ENCODE measurements at regions not wholly inside any gene's neighbourhood (a gene's known extent, or its start where the extent isn't known, plus 50 kb on each side); places are given as distances from the start of the nearest gene placed in this dataset.

DNA sequence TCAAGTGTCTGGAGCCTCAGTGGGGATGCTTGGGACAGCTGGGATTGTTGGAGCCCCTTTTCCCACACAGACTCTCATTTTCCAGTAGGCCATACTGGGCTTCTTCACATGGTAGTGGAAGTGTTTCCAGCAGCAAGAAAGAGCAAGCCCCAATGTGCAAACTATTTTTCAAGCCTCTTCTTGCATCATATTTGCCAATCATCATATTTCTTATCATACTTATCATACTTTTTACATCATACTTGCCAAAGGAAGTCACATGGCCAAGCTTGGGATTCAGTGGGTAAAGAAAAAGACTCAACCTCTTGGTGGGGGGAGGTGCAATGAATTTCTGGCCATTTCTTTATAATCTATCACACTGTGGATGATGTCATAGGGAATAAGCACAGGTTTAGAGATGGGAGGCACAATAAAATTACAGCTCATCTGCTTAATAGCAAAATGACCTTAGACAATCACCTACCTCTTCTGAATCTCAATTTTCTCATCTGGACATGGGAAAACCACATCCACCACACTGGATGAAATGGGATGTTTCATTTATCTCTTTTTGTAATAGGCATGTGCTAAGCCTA is 174.2 kb downstream of the MID1IP1 start:
- no peak for DNase-seq
- no peaks in the 10 kb centered on the region for H3K9me3 Mint-ChIP-seq
- POLR2A ChIA-PET (ENCODE audit: partially characterized antibody) = no interaction called here
- CTCF ChIA-PET (ENCODE audit: partially characterized antibody) = interaction anchor here (1.3 kb wide), 1 partner anchor 16 kb away, joined by 3 read pairs; no protein-coding TSS in a partner anchor
- H3K4me3 Mint-ChIP-seq = no peak overlapping the region
- intact Hi-C loops (cut with micrococcal nuclease) = no loop called here
- Histone ChIP-seq H3K4me1 (ENCODE audit: insufficient read depth, low read length) (no peaks in the 10 kb centered on the region), H3K36me3 (ENCODE audit: insufficient read depth, low read length) (no peaks in the 10 kb centered on the region), H3K4me3 (ENCODE audit: low read length in 2 of 2) (no peak overlapping the region), H3K27ac (ENCODE audit: low read depth, low read length) (no peak overlapping the region), H3K27me3 (ENCODE audit: insufficient read depth, low read length) (no peaks in the 10 kb centered on the region), H3K9me3 (ENCODE audit: control insufficient read depth in 1 of 2, low read length in 2 of 2) (no peaks in the 10 kb centered on the region)
- H3K36me3 Mint-ChIP-seq = no peaks in the 10 kb centered on the region
- H3K4me1 Mint-ChIP-seq = no peaks in the 10 kb centered on the region
- H3K27ac Mint-ChIP-seq = no peak overlapping the region
- no peaks in the 10 kb centered on the region for H3K27me3 Mint-ChIP-seq

GRCh38 chrX:38982370-38982769 is 181.1 kb downstream of the MID1IP1 start:
- Histone ChIP-seq H3K4me1 (ENCODE audit: insufficient read depth, low read length) (no peaks in the 10 kb centered on the region), H3K27me3 (ENCODE audit: insufficient read depth, low read length) (no peaks in the 10 kb centered on the region), H3K4me3 (ENCODE audit: low read length in 2 of 2) (no peak overlapping the region), H3K9me3 (ENCODE audit: control insufficient read depth in 1 of 2, low read length in 2 of 2) (no peaks in the 10 kb centered on the region), H3K27ac (ENCODE audit: low read depth, low read length) (no peak overlapping the region), H3K36me3 (ENCODE audit: insufficient read depth, low read length) (no peaks in the 10 kb centered on the region)
- H3K27me3 Mint-ChIP-seq = no peaks in the 10 kb centered on the region
- no peak for DNase-seq
- intact Hi-C loops (cut with micrococcal nuclease) = no loop called here
- peaks cover 0 to 2% (median 0%) of the 10 kb centered on the region in 4 donors for H3K4me1 Mint-ChIP-seq
- CTCF ChIA-PET (ENCODE audit: partially characterized antibody) = interaction anchor here (1.1 to 4.5 kb wide), 3 partner anchors 176 to 214 kb away, joined by 3 to 19 read pairs (median 4); no protein-coding TSS in a partner anchor
- no peaks in the 10 kb centered on the region for H3K36me3 Mint-ChIP-seq
- H3K9me3 Mint-ChIP-seq = no peaks in the 10 kb centered on the region
- no peak overlapping the region for H3K27ac Mint-ChIP-seq
- POLR2A ChIA-PET (ENCODE audit: partially characterized antibody) = interaction anchor here (1.3 kb wide), 1 partner anchor 177 kb away, joined by 4 read pairs; no protein-coding TSS in a partner anchor
- no peak overlapping the region for H3K4me3 Mint-ChIP-seq

- ChIA-PET CTCF (ENCODE audit: partially characterized antibody) (interaction anchor here (4.5 kb wide), 1 partner anchor 215 kb away, joined by 19 read pairs; no protein-coding TSS in a partner anchor), POLR2A (ENCODE audit: partially characterized antibody) (interaction anchor here (1.3 kb wide), 1 partner anchor 177 kb away, joined by 4 read pairs; no protein-coding TSS in a partner anchor)
- Histone ChIP-seq H3K36me3 (ENCODE audit: insufficient read depth, low read length) (no peaks in the 10 kb centered on the region), H3K27me3 (ENCODE audit: insufficient read depth, low read length) (no peaks in the 10 kb centered on the region), H3K27ac (ENCODE audit: low read depth, low read length) (no peak overlapping the region), H3K9me3 (ENCODE audit: control insufficient read depth in 1 of 2, low read length in 2 of 2) (no peaks in the 10 kb centered on the region), H3K4me3 (ENCODE audit: low read length in 2 of 2) (no peak overlapping the region), H3K4me1 (ENCODE audit: insufficient read depth, low read length) (no peaks in the 10 kb centered on the region)
- no peaks in the 10 kb centered on the region for H3K36me3 Mint-ChIP-seq
- no peak overlapping the region for H3K4me3 Mint-ChIP-seq
- H3K27me3 Mint-ChIP-seq = no peaks in the 10 kb centered on the region
- no peak overlapping the region for H3K27ac Mint-ChIP-seq
- intact Hi-C loops (cut with micrococcal nuclease) = no loop called here
- no peak for DNase-seq
- peaks cover 0 to 2% (median 0%) of the 10 kb centered on the region in 4 donors for H3K4me1 Mint-ChIP-seq
- no peaks in the 10 kb centered on the region for H3K9me3 Mint-ChIP-seq
Observed at GRCh38 chrX:38982843-38983242, 181.6 kb downstream of the MID1IP1 start.

DNA sequence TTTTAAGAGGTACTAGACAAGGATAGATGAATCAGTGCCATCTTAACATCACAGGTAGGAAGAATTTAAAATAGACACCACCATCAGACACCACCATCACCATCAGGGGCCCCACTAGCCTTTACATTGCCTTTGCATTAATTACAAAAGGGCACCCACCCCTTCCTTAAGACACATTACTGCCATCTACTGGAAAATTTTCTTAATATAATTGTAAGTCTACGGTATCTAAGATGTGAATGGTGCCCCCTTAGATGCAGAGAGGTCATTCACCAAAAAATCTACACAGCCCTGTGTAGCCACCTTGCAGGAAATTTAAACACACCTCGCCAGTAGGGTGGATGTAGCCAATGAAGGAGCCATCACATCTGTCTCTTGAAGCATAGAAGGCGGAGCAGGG is 184.1 kb downstream of the MID1IP1 start:
- intact Hi-C loops (cut with micrococcal nuclease) = loop anchor here (1.0 kb wide), 3 partner anchors 185 to 231 kb away; no protein-coding TSS in a partner anchor
- ChIA-PET CTCF (ENCODE audit: partially characterized antibody) (interaction anchor here (1.1 to 2.5 kb wide), 3 partner anchors 184 to 258 kb away, joined by 3 to 18 read pairs (median 3); partner anchors contain the start of gene MID1IP1), POLR2A (ENCODE audit: partially characterized antibody) (no interaction called here)
- Histone ChIP-seq H3K36me3 (ENCODE audit: insufficient read depth, low read length) (no peaks in the 10 kb centered on the region), H3K27ac (ENCODE audit: low read depth, low read length) (no peak overlapping the region), H3K9me3 (ENCODE audit: control insufficient read depth in 1 of 2, low read length in 2 of 2) (no peaks in the 10 kb centered on the region), H3K27me3 (ENCODE audit: insufficient read depth, low read length) (no peaks in the 10 kb centered on the region), H3K4me1 (ENCODE audit: insufficient read depth, low read length) (no peaks in the 10 kb centered on the region), H3K4me3 (ENCODE audit: low read length in 2 of 2) (no peak overlapping the region)
- Mint-ChIP-seq H3K4me1 (peaks cover 0 to 2% (median 0%) of the 10 kb centered on the region in 4 donors), H3K9me3 (no peaks in the 10 kb centered on the region), H3K4me3 (no peak overlapping the region), H3K27me3 (no peaks in the 10 kb centered on the region), H3K27ac (no peak overlapping the region), H3K36me3 (no peaks in the 10 kb centered on the region)
- peak in 4 of 5 donors; percentile 24 to 35 (median 28) for DNase-seq

DNA sequence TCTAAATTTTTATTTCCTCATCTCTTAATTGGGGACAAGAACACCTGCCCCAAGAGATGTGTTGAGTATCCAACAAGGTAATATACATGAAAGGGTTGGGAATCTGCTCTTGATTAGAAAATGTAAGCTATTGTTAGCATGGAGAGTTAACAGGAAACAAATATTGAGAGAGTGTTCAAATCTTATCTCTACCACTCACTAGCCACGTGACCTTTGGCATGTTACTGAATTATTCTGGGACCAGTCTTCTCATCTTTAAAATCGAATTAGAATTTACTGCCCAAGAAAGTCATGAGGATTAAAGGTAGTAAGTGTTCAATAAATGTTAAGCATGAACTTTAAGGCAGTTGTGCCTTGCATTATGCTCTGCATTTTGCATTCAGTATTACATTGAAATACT is 184.7 kb downstream of the MID1IP1 start:
- no peaks in the 10 kb centered on the region for H3K27me3 ChIP-seq (ENCODE audit: insufficient read depth, low read length)
- H3K27ac ChIP-seq (ENCODE audit: low read depth, low read length) = no peak overlapping the region
- H3K9me3 ChIP-seq (ENCODE audit: control insufficient read depth in 1 of 2, low read length in 2 of 2) = no peaks in the 10 kb centered on the region
- H3K36me3 ChIP-seq (ENCODE audit: insufficient read depth, low read length) = no peaks in the 10 kb centered on the region
- Mint-ChIP-seq H3K9me3 (no peaks in the 10 kb centered on the region), H3K27ac (no peak overlapping the region), H3K4me3 (no peak overlapping the region), H3K36me3 (no peaks in the 10 kb centered on the region), H3K27me3 (no peaks in the 10 kb centered on the region), H3K4me1 (peaks cover 0 to 2% (median 0%) of the 10 kb centered on the region in 4 donors)
- no peaks in the 10 kb centered on the region for H3K4me1 ChIP-seq (ENCODE audit: insufficient read depth, low read length)
- intact Hi-C loops (cut with micrococcal nuclease) = loop anchor here (1.0 kb wide), 3 partner anchors 186 to 232 kb away; no protein-coding TSS in a partner anchor
- H3K4me3 ChIP-seq (ENCODE audit: low read length in 2 of 2) = no peak overlapping the region
- POLR2A ChIA-PET (ENCODE audit: partially characterized antibody) = no interaction called here
- DNase-seq = no peak
- CTCF ChIA-PET (ENCODE audit: partially characterized antibody) = interaction anchor here (0.7 to 2.5 kb wide), 5 partner anchors 185 to 234 kb away, joined by 3 to 18 read pairs (median 4); partner anchors contain the start of gene MID1IP1

GRCh38 chrX:38986586-38986985 is 185.3 kb downstream of the MID1IP1 start:
- no peaks in the 10 kb centered on the region for H3K27me3 ChIP-seq (ENCODE audit: insufficient read depth, low read length)
- Mint-ChIP-seq H3K4me1 (peaks cover 0 to 2% (median 0%) of the 10 kb centered on the region in 4 donors), H3K9me3 (no peaks in the 10 kb centered on the region), H3K36me3 (no peaks in the 10 kb centered on the region), H3K27me3 (no peaks in the 10 kb centered on the region), H3K4me3 (no peak overlapping the region), H3K27ac (no peak overlapping the region)
- ChIA-PET CTCF (ENCODE audit: partially characterized antibody) (interaction anchor here (0.9 to 2.5 kb wide), 5 partner anchors 182 to 235 kb away, joined by 3 to 18 read pairs (median 4); partner anchors contain the start of gene MID1IP1), POLR2A (ENCODE audit: partially characterized antibody) (no interaction called here)
- no peak overlapping the region for H3K27ac ChIP-seq (ENCODE audit: low read depth, low read length)
- no peak for DNase-seq
- H3K36me3 ChIP-seq (ENCODE audit: insufficient read depth, low read length) = no peaks in the 10 kb centered on the region
- no peaks in the 10 kb centered on the region for H3K9me3 ChIP-seq (ENCODE audit: control insufficient read depth in 1 of 2, low read length in 2 of 2)
- H3K4me1 ChIP-seq (ENCODE audit: insufficient read depth, low read length) = no peaks in the 10 kb centered on the region
- intact Hi-C loops (cut with micrococcal nuclease) = no loop called here
- H3K4me3 ChIP-seq (ENCODE audit: low read length in 2 of 2) = no peak overlapping the region

DNA sequence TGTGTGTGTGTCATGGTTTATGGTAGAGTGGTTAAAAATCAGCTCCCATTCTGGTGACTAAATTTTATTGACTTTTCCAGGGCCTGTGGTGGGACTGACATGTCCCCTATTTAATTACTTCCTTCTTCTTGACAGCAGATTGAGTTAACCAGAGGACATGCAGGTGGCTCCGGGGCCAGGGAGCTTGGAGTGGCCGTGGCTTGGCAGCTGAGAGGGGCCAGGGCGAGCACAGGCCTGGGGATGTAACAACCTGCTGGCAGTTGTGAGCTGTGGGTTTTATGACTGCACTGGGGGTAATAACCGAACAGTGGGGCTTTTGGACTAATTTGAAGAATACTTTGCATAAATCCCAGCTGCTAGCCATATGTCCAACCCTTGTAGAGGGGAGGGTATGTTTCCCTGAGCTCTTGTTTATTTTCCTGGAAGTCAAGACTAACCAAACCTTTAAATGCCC is 186.0 kb downstream of the MID1IP1 start:
- H3K9me3 Mint-ChIP-seq = no peaks in the 10 kb centered on the region

More for the DNA sequence above, 186.0 kb downstream of the MID1IP1 start:
- no peak for DNase-seq
- H3K4me3 ChIP-seq (ENCODE audit: low read length in 2 of 2) = no peak overlapping the region
- Mint-ChIP-seq H3K36me3 (no peaks in the 10 kb centered on the region), H3K27ac (no peak overlapping the region), H3K4me3 (no peak overlapping the region), H3K27me3 (no peaks in the 10 kb centered on the region), H3K4me1 (peaks cover 0 to 2% (median 0%) of the 10 kb centered on the region in 4 donors)
- intact Hi-C loops (cut with micrococcal nuclease) = no loop called here
- no peaks in the 10 kb centered on the region for H3K4me1 ChIP-seq (ENCODE audit: insufficient read depth, low read length)
- H3K27me3 ChIP-seq (ENCODE audit: insufficient read depth, low read length) = no peaks in the 10 kb centered on the region
- no peaks in the 10 kb centered on the region for H3K36me3 ChIP-seq (ENCODE audit: insufficient read depth, low read length)
- CTCF ChIA-PET (ENCODE audit: partially characterized antibody) = interaction anchor here (0.8 to 2.5 kb wide), 3 partner anchors 107 to 219 kb away, joined by 3 to 18 read pairs (median 4); no protein-coding TSS in a partner anchor
- H3K27ac ChIP-seq (ENCODE audit: low read depth, low read length) = no peak overlapping the region
- POLR2A ChIA-PET (ENCODE audit: partially characterized antibody) = no interaction called here
- no peaks in the 10 kb centered on the region for H3K9me3 ChIP-seq (ENCODE audit: control insufficient read depth in 1 of 2, low read length in 2 of 2)

All from CD4-positive, alpha-beta memory T cell (primary cell).